Prostate gland (tissue), 2 donors: ENCODE measurements at regions not wholly inside any gene's neighbourhood (a gene's known extent, or its start where the extent isn't known, plus 50 kb on each side); places are given as distances from the start of the nearest gene placed in this dataset.

Source experiments
- DNase-seq: peaks from one replicate; pipeline ENCODE4 v3.0.0-alpha.2; 2019; ENCODE audit warnings: low spot score
- H3K27ac ChIP-seq, 2 donors: fragments of 200-600 bp; sonication (generic); 2 replicates each; pipeline ENCODE4 v1.5.1; 2017 to 2019
- H3K27me3 ChIP-seq: fragments of 200-600 bp; sonication (generic); replicated peaks from 2 replicates; pipeline ENCODE4 v1.5.1; 2019; ENCODE audit not compliant: insufficient read depth
- H3K36me3 ChIP-seq, 2 donors: fragments of 200-600 bp; sonication (generic); 1 replicate in 1 of 2; 2 replicates in 1 of 2; pipeline versions ENCODE4 v1.5.1 to v1.8.1; 2017 to 2019
- H3K4me1 ChIP-seq: fragments of 200-600 bp; sonication (generic); replicated peaks from 2 replicates; pipeline ENCODE4 v1.5.1; 2019
- H3K4me3 ChIP-seq, 2 donors: fragments of 200-600 bp; sonication (generic); 2 replicates each; pipeline ENCODE4 v1.5.1; 2017 to 2019
- H3K9me3 ChIP-seq: fragments of 200-600 bp; sonication (generic); 2 replicates; pipeline ENCODE4 v1.5.1; 2017
- POLR2A ChIP-seq: fragments of 450-650 bp; IDR thresholded peaks from one replicate; pipeline ENCODE4 v1.6.1; 2016; ENCODE audit warnings: antibody characterized with exemption, mild to moderate bottlenecking
- POLR2AphosphoS5 ChIP-seq: sonication (generic); formaldehyde crosslinking; IDR thresholded peaks from one replicate; pipeline ENCODE4 v1.6.1; 2017; ENCODE audit warnings: antibody characterized with exemption
- WGBS: methylation state at CpG from one replicate; pipeline ENCODE4 v1.1.5; 2018; 5-methylcytosine and 5-hydroxymethylcytosine counted together
- intact Hi-C: fragments of 100-400 bp; cut with DNase I; formaldehyde crosslinking; loops from one replicate; pipeline ENCODE4 v1.14.2; 2022
- TF ChIP-seq, protein P1 (sequence below), 4 experiments: fragments of 200-600 bp in 2 of 4; fragments of 450-650 bp in 2 of 4; sonication (generic) in 2 of 4; IDR thresholded peaks; 1 replicate in 3 of 4; 2 replicates in 1 of 4; pipeline ENCODE4 v1.5.1; 2016 to 2019; ENCODE audit warnings: antibody characterized with exemption in 4 of 4, mild to moderate bottlenecking in 2 of 4, moderate library complexity in 2 of 4

DNA sequence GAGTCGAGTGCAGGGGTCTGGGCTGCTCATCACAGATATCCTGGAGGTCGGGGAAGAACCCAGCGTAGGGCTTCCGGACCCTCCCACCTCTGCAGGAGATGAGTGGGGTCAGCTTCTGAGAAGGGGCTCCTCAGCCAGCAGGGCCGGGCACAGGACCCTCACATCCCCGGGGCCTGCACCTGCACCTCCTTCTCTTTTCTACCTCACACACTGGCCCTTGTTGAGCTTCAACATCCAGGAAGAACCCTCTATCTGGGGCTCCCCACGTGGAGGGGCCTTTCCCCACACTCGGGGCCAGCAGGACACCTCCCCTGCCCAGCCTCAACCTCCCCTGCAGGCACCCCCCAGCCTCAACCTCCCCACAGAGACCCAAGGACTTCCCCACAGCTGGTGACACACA is 299.4 kb downstream of the CTTN start:
- WGBS: 90% methylated on average over 8 of the region's 8 CpGs
- intact Hi-C loops: no loop called here
- Histone ChIP-seq H3K4me3 (no peak overlapping the region), H3K36me3 (no peaks in the 10 kb centered on the region), H3K27ac (no peak overlapping the region), H3K27me3 (no peaks in the 10 kb centered on the region), H3K4me1 (no peaks in the 10 kb centered on the region), H3K9me3 (no peaks in the 10 kb centered on the region)
- TF ChIP-seq POLR2AphosphoS5: no peak
- TF ChIP-seq POLR2A: no peak
- TF ChIP-seq, protein P1, sequence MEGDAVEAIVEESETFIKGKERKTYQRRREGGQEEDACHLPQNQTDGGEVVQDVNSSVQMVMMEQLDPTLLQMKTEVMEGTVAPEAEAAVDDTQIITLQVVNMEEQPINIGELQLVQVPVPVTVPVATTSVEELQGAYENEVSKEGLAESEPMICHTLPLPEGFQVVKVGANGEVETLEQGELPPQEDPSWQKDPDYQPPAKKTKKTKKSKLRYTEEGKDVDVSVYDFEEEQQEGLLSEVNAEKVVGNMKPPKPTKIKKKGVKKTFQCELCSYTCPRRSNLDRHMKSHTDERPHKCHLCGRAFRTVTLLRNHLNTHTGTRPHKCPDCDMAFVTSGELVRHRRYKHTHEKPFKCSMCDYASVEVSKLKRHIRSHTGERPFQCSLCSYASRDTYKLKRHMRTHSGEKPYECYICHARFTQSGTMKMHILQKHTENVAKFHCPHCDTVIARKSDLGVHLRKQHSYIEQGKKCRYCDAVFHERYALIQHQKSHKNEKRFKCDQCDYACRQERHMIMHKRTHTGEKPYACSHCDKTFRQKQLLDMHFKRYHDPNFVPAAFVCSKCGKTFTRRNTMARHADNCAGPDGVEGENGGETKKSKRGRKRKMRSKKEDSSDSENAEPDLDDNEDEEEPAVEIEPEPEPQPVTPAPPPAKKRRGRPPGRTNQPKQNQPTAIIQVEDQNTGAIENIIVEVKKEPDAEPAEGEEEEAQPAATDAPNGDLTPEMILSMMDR (IDR thresholded peaks at IDR 0.05): no peak
- DNase-seq: no peak

DNA sequence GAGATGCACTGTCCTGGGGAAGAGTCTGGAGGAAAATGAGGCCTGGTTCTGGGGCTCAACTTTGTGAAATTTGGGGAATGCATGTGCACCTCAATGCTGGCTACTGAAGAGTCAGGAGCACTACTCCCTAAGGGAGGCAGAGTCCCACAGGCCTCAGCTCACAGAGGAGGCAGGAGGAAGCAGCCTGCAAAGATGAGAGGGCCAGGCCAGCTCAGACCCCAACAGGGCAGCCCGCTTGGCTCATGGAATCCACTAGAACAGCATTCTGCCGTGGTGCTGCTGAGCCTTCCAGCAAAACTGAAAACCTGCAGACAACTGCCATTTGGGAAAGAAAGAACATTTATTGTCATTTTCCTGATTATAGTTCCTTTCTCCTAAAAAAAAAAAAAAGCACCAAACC is 300.5 kb downstream of the CTTN start:
- no peak for DNase-seq
- TF ChIP-seq POLR2AphosphoS5 (no peak), POLR2A (no peak)
- TF ChIP-seq, protein P1 (IDR thresholded peaks at IDR 0.05): no peak
- no peaks in the 10 kb centered on the region for H3K9me3 ChIP-seq
- H3K27ac ChIP-seq: no peak overlapping the region
- H3K4me1 ChIP-seq: no peaks in the 10 kb centered on the region
- WGBS: 76% methylated on average over 2 of the region's 2 CpGs
- H3K4me3 ChIP-seq: no peak overlapping the region
- H3K27me3 ChIP-seq: no peaks in the 10 kb centered on the region
- H3K36me3 ChIP-seq: no peaks in the 10 kb centered on the region
- intact Hi-C loops: no loop called here

DNA sequence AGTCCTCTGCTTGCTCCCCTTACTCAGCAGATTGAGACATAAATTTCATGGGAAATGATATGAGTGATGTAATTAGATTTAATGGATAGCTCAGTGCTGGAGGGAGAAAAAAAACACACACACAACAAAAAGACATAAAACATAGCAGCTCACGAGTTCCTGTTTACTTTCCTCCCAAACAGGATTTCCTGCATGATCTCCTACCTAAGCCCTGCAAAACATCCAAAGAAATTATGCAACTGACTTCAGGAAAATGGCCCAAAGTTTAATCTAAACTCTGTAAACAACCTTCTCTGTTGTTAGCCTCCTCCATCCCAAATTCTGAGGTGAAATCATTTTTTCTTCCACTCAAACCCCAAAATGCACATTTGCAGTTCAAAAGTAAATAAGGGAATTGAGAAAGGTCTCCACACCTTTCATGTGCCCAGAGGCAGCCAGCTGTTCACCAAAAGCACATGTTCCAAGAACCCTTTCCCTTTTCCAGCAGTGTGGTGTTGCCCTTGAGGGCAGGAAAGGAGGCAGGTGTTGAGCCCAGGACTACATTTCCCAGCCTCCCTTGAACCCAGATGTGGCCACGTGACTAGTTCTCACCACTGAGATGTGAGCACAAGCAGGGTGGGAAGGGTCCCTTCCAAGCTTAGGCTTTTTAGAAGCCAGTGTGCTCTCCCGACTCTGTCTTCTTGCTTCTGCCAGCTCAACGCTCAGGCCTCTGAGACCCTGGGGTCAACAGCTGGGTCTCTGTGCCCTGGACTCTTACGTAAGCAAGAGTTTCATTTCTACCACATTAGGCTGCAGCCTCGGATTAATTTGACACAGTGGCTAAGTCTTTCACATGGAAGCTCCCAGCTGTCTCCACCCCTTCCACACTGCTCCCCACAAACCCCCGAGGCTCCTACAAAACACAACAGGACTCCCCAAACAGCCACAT is 301.2 kb downstream of the CTTN start:
- Histone ChIP-seq H3K27ac (no peak overlapping the region), H3K9me3 (no peaks in the 10 kb centered on the region), H3K27me3 (no peaks in the 10 kb centered on the region), H3K36me3 (no peaks in the 10 kb centered on the region), H3K4me3 (no peak overlapping the region), H3K4me1 (no peaks in the 10 kb centered on the region)
- DNase-seq: no peak
- TF ChIP-seq POLR2A: no peak
- no peak for TF ChIP-seq POLR2AphosphoS5
- TF ChIP-seq, protein P1 (IDR thresholded peaks at IDR 0.05): no peak
- intact Hi-C loops: no loop called here
- WGBS: 63% methylated on average over 7 of the region's 7 CpGs

DNA sequence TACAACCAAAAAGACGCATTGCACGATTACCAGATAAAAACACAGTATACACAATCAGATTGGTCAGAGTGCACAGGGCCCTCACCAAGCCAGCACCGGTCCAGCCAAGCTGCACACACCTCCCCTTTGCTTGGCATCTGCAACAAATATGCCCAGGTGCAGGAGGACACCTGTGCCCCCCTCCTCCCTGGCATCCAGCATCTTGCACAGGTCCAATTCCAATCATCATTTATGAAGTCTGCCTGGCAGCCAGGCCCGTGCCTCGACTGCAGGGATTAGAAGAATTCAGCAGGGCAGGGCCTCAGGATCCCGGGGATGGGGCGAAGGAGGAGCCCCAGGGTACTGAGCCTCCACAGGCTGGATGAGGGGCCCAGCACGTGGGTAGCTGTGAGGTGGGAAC is 302.1 kb downstream of the CTTN start:
- H3K4me1 ChIP-seq: no peaks in the 10 kb centered on the region
- no peak overlapping the region for H3K27ac ChIP-seq
- no peaks in the 10 kb centered on the region for H3K27me3 ChIP-seq
- TF ChIP-seq, protein P1 (IDR thresholded peaks at IDR 0.05): no peak
- TF ChIP-seq POLR2A (no peak), POLR2AphosphoS5 (no peak)
- intact Hi-C loops: no loop called here
- no peaks in the 10 kb centered on the region for H3K36me3 ChIP-seq
- H3K9me3 ChIP-seq: no peaks in the 10 kb centered on the region
- DNase-seq: no peak
- no peak overlapping the region for H3K4me3 ChIP-seq
- WGBS: 71% methylated on average over 8 of the region's 8 CpGs

DNA sequence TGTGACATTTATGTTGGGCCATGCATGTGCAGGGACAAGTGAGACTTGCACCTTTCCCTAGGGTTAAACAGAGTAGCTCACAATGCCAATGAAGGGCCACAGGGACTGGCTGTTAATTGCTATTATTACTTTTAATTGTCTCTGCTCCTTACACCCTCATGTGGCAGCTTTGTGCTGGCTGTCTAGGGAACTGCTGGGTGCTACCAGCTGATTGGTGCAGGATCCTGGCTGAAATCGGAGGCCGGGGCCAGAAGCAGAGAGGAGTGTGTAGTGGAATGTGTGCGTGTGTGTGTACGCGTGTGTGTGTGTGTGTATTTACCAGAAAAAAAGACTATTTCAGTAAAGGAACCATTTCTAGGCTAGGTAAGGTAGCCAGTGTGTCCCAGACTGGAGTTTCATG is 302.5 kb downstream of the CTTN start:
- TF ChIP-seq POLR2A (no peak), POLR2AphosphoS5 (no peak)
- TF ChIP-seq, protein P1 (IDR thresholded peaks at IDR 0.05): no peak
- no peaks in the 10 kb centered on the region for H3K4me1 ChIP-seq
- no peaks in the 10 kb centered on the region for H3K36me3 ChIP-seq
- DNase-seq: no peak
- H3K9me3 ChIP-seq: no peaks in the 10 kb centered on the region
- H3K4me3 ChIP-seq: no peak overlapping the region
- H3K27me3 ChIP-seq: no peaks in the 10 kb centered on the region
- WGBS: 66% methylated on average over 5 of the region's 5 CpGs
- no peak overlapping the region for H3K27ac ChIP-seq
- intact Hi-C loops: no loop called here
